ENCODE measurements at regions not wholly inside any gene's neighbourhood (a gene's known extent, or its start where the extent isn't known, plus 50 kb on each side); places are given as distances from the start of the nearest gene placed in this dataset.

GRCh38 chr2:66695226-66695735 lies 260.4 kb downstream of the MEIS1 start:
- TF ChIP-seq, protein P1, sequence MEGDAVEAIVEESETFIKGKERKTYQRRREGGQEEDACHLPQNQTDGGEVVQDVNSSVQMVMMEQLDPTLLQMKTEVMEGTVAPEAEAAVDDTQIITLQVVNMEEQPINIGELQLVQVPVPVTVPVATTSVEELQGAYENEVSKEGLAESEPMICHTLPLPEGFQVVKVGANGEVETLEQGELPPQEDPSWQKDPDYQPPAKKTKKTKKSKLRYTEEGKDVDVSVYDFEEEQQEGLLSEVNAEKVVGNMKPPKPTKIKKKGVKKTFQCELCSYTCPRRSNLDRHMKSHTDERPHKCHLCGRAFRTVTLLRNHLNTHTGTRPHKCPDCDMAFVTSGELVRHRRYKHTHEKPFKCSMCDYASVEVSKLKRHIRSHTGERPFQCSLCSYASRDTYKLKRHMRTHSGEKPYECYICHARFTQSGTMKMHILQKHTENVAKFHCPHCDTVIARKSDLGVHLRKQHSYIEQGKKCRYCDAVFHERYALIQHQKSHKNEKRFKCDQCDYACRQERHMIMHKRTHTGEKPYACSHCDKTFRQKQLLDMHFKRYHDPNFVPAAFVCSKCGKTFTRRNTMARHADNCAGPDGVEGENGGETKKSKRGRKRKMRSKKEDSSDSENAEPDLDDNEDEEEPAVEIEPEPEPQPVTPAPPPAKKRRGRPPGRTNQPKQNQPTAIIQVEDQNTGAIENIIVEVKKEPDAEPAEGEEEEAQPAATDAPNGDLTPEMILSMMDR (IDR thresholded peaks at IDR 0.05; ENCODE audit: low read depth, low read length) = no peak
- no peak overlapping the region for H3K4me3 ChIP-seq (replicated peaks in 1 of 2; ENCODE audit: low read depth in 2 of 2, low read length in 2 of 2)
- no peak for DNase-seq (ENCODE audit: low read depth in 2 of 2)

GRCh38 chr2:66696374-66696773 lies 261.4 kb downstream of the MEIS1 start:
- no peak for DNase-seq (ENCODE audit: low read depth in 2 of 2)
- TF ChIP-seq, protein P1 (IDR thresholded peaks at IDR 0.05; ENCODE audit: low read depth, low read length) = no peak

DNA sequence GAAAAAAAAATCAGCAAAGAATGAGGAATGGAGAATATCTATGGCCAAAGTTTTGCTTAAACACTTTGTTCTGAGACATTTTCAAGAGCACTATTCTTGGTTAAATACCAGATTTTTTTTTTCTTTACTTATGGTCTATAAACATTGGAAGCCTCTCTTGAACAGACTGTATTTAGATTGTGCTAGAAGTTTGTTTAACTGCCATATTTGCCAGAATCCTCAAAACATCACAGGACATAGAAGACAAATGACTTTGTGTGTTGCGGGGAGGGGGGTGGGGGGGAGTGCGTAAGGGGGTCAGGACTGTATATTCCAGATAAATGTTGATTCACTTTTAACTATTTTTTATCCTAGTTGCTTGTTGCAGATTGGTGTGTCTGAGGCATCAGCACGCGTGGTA lies 262.0 kb downstream of the MEIS1 start:
- TF ChIP-seq, protein P1 (IDR thresholded peaks at IDR 0.05; ENCODE audit: low read depth, low read length) = no peak
- H3K4me3 ChIP-seq (replicated peaks in 1 of 2; ENCODE audit: low read depth in 2 of 2, low read length in 2 of 2) = no peak overlapping the region
- DNase-seq (ENCODE audit: low read depth in 2 of 2) = no peak

More at GRCh38 chr2:66696374-66696773, 261.4 kb downstream of the MEIS1 start:
- no peak overlapping the region for H3K4me3 ChIP-seq (replicated peaks in 1 of 2; ENCODE audit: low read depth in 2 of 2, low read length in 2 of 2)

DNA sequence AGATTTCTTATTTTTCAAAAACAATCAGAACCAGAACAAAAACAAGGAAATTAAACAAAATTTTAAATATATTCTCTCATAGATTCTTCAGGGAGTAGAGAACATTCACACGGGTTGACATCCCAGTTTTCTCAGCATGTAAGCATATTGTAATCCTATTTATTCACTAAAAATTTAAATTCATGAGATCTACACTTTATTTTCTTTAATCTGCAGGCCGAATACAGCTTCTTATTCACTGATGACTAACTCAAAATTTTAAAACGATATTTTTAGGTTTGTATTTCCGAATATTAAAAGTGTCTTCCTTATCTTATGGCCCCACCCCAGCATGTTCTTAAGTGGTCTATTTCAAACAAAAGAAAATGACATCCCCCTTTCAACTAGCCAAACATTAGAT lies 262.4 kb downstream of the MEIS1 start:
- no peak for DNase-seq (ENCODE audit: low read depth in 2 of 2)
- H3K4me3 ChIP-seq (replicated peaks in 1 of 2; ENCODE audit: low read depth in 2 of 2, low read length in 2 of 2) = no peak overlapping the region
- TF ChIP-seq, protein P1 (IDR thresholded peaks at IDR 0.05; ENCODE audit: low read depth, low read length) = no peak

DNA sequence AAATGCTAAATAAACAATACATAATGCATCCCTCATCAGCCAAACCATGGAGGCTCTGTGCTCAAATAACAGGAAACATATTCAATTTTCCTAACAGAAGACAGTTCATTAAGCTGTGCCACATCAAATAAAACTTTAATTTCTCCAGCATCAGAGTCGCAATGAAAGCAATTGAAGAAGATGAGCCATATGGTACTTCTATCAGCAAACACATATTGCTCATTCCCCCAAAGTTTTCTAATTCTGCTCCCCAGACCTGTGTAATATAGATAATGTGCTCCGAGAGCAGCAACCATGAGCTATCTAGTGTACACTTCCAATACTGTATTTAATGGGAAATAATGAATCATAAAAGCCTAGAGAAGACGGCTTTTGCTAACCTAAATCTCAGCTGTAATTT lies 263.2 kb downstream of the MEIS1 start:
- no peak overlapping the region for H3K4me3 ChIP-seq (replicated peaks in 1 of 2; ENCODE audit: low read depth in 2 of 2, low read length in 2 of 2)
- DNase-seq (ENCODE audit: low read depth in 2 of 2) = no peak
- TF ChIP-seq, protein P1 (IDR thresholded peaks at IDR 0.05; ENCODE audit: low read depth, low read length) = no peak

- no peak for DNase-seq (ENCODE audit: low read depth in 2 of 2)
- TF ChIP-seq, protein P1 (IDR thresholded peaks at IDR 0.05; ENCODE audit: low read depth, low read length) = no peak
Measured at GRCh38 chr2:66698576-66699239, 263.8 kb downstream of the MEIS1 start.

GRCh38 chr2:66699416-66699792 lies 264.5 kb downstream of the MEIS1 start:
- DNase-seq (ENCODE audit: low read depth in 2 of 2) = no peak
- no peak overlapping the region for H3K4me3 ChIP-seq (replicated peaks in 1 of 2; ENCODE audit: low read depth in 2 of 2, low read length in 2 of 2)
- TF ChIP-seq, protein P1 (IDR thresholded peaks at IDR 0.05; ENCODE audit: low read depth, low read length) = no peak

More at GRCh38 chr2:66698576-66699239, 263.8 kb downstream of the MEIS1 start:
- no peak overlapping the region for H3K4me3 ChIP-seq (replicated peaks in 1 of 2; ENCODE audit: low read depth in 2 of 2, low read length in 2 of 2)
